ENCODE measurements at regions not wholly inside any gene's neighbourhood (a gene's known extent, or its start where the extent isn't known, plus 50 kb on each side); places are given as distances from the start of the nearest gene placed in this dataset.

DNA sequence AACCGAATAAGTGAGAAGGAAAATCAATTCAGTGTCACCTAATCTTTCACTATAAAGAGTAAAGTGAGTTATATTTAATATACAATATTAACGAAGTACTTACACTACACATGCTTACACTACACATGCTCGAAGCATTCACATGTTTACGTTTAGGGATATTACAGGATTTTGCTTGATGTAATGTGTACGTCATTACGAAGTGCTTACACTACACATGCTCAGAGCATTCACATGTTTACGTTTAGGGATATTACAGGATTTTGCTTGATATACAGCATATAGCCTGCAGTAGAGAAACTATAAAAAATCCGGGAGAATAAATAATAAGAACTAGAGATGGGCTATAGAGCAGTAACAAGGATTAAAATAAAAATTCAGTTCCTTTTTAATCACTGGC, 538.8 kb upstream of the CXADR start:
- H3K9me3 ChIP-seq, result no peaks in the 10 kb centered on the region
- H3K4me1 ChIP-seq (replicated peaks), result no peaks in the 10 kb centered on the region
- no peak for DNase-seq (ENCODE audit: low spot score)
- TF ChIP-seq, protein P1, sequence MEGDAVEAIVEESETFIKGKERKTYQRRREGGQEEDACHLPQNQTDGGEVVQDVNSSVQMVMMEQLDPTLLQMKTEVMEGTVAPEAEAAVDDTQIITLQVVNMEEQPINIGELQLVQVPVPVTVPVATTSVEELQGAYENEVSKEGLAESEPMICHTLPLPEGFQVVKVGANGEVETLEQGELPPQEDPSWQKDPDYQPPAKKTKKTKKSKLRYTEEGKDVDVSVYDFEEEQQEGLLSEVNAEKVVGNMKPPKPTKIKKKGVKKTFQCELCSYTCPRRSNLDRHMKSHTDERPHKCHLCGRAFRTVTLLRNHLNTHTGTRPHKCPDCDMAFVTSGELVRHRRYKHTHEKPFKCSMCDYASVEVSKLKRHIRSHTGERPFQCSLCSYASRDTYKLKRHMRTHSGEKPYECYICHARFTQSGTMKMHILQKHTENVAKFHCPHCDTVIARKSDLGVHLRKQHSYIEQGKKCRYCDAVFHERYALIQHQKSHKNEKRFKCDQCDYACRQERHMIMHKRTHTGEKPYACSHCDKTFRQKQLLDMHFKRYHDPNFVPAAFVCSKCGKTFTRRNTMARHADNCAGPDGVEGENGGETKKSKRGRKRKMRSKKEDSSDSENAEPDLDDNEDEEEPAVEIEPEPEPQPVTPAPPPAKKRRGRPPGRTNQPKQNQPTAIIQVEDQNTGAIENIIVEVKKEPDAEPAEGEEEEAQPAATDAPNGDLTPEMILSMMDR (IDR thresholded peaks at IDR 0.05), result no peak
- TF ChIP-seq POLR2AphosphoS5 (IDR thresholded peaks at IDR 0.05), result no peak
- no peak for TF ChIP-seq POLR2A (IDR thresholded peaks at IDR 0.05)
- H3K4me3 ChIP-seq, result no peak overlapping the region
- no peak overlapping the region for H3K27ac ChIP-seq
- intact Hi-C loops (cut with DNase I), result no loop called here
- H3K27me3 ChIP-seq (replicated peaks; ENCODE audit: insufficient read depth), result no peaks in the 10 kb centered on the region
- WGBS, result 86% methylated on average over 8 of the region's 8 CpGs
- H3K36me3 ChIP-seq, result no peaks in the 10 kb centered on the region

DNA sequence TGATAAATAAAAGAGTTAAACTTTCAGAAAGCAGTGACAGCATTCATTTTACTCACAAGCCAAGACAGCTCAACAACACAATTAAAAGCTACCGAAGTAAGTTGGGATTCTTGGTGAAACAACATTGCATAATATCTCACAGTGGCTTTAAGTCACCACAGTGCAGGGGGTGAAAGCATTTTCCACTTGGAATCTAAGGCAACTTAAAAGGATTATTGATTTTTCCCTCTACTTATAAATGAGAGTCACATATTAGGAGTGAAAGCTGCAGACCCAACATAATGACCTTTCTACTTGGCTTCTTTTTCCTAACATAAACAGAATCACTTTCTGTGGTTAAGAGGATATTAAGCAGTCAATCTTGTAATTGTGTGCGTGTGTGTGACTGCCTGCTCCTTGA, 536.6 kb upstream of the CXADR start:
- H3K9me3 ChIP-seq, result no peaks in the 10 kb centered on the region
- TF ChIP-seq POLR2A (IDR thresholded peaks at IDR 0.05), result no peak
- TF ChIP-seq POLR2AphosphoS5 (IDR thresholded peaks at IDR 0.05), result no peak
- TF ChIP-seq, protein P1 (IDR thresholded peaks at IDR 0.05), result no peak
- no peaks in the 10 kb centered on the region for H3K27me3 ChIP-seq (replicated peaks; ENCODE audit: insufficient read depth)
- H3K36me3 ChIP-seq, result no peaks in the 10 kb centered on the region
- no peak for DNase-seq (ENCODE audit: low spot score)
- intact Hi-C loops (cut with DNase I), result no loop called here
- H3K4me3 ChIP-seq, result no peak overlapping the region
- H3K4me1 ChIP-seq (replicated peaks), result no peaks in the 10 kb centered on the region
- no peak overlapping the region for H3K27ac ChIP-seq
- WGBS, result 13% methylated on average over 2 of the region's 2 CpGs

DNA sequence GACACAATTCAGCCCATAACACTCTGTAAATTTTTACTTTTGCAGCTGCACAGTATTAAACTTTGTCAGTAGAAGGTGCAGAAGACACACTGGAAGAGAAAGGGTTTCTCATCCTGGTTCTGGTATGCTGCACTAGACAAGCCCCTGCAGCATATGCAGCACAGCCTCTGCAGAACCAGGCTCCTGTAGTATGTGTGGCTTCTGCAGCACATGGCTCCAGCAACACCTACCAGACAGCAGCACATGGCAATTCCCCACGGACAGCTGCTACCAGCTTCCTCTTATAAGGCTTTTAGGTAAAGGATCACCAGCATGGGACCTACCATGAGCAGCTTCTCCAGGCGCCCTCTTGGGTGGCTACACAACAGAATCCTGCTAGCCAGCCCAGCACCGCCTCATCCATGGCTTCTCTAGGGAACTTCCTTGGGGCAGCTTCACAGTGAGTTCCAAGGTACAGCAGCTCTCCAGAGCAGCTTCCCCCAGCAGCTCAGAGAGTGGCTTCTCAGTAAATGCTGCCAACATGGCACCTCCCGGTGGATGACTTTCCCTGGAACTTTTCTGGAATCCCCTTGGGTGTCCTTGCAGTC, 534.4 kb upstream of the CXADR start:
- H3K4me3 ChIP-seq, result no peak overlapping the region

DNA sequence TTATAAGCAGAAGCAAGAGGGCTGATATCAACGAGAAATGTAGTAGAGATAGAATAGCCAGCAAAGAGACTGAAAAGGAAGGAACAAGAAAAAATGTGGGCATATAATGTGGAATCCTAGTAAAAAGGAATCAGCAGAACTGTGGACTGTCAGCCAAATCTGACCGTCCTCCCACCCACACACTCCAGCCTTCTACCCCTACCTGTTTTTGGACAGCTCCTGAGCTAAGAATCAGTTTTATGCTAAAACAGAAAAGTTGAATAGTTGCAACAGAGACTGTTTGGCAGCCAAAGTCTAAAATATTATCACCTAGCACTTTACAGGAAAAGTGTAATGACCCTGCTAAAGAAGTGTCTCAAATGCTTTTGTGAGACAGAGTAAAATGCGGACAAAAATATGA, 533.3 kb upstream of the CXADR start:
- H3K4me1 ChIP-seq (replicated peaks), result no peaks in the 10 kb centered on the region
- H3K27me3 ChIP-seq (replicated peaks; ENCODE audit: insufficient read depth), result no peaks in the 10 kb centered on the region
- 64% methylated on average over 3 of the region's 3 CpGs for WGBS
- TF ChIP-seq, protein P1 (IDR thresholded peaks at IDR 0.05), result no peak
- no peak for TF ChIP-seq POLR2AphosphoS5 (IDR thresholded peaks at IDR 0.05)
- TF ChIP-seq POLR2A (IDR thresholded peaks at IDR 0.05), result no peak
- no peak overlapping the region for H3K27ac ChIP-seq
- no peaks in the 10 kb centered on the region for H3K36me3 ChIP-seq
- no peaks in the 10 kb centered on the region for H3K9me3 ChIP-seq
- intact Hi-C loops (cut with DNase I), result no loop called here
- no peak for DNase-seq (ENCODE audit: low spot score)
- H3K4me3 ChIP-seq, result no peak overlapping the region

More for the DNA sequence above, 534.4 kb upstream of the CXADR start:
- Histone ChIP-seq H3K27ac (no peak overlapping the region), H3K9me3 (no peaks in the 10 kb centered on the region), H3K36me3 (no peaks in the 10 kb centered on the region), H3K4me1 (replicated peaks) (no peaks in the 10 kb centered on the region), H3K27me3 (replicated peaks; ENCODE audit: insufficient read depth) (no peaks in the 10 kb centered on the region)
- intact Hi-C loops (cut with DNase I), result no loop called here
- no peak for DNase-seq (ENCODE audit: low spot score)
- TF ChIP-seq POLR2A (IDR thresholded peaks at IDR 0.05), result no peak
- TF ChIP-seq, protein P1 (IDR thresholded peaks at IDR 0.05), result no peak
- TF ChIP-seq POLR2AphosphoS5 (IDR thresholded peaks at IDR 0.05), result no peak
- 97% methylated on average over 4 of the region's 4 CpGs for WGBS

DNA sequence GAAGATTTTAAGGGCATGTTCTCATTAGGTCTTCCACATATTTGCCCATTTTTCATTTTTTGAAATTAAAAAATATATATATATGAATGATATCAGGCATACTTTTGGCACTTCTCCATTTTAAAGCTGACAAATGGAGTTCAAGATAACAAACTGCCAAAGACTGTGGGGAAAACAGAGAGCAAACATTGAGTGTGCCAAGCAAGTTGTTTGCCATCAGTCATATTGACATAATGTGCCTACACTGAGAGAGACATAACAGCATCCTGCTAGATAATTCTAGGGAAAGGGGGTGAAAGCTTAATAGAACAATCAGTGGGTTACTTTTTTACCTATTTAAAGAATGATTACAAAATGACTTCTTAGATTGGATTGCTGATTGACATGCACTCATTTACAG, 529.4 kb upstream of the CXADR start:
- intact Hi-C loops (cut with DNase I), result no loop called here
- Histone ChIP-seq H3K27me3 (replicated peaks; ENCODE audit: insufficient read depth) (no peaks in the 10 kb centered on the region), H3K4me1 (replicated peaks) (no peaks in the 10 kb centered on the region), H3K9me3 (no peaks in the 10 kb centered on the region), H3K4me3 (no peak overlapping the region), H3K27ac (no peak overlapping the region), H3K36me3 (no peaks in the 10 kb centered on the region)
- DNase-seq (ENCODE audit: low spot score), result no peak
- TF ChIP-seq POLR2AphosphoS5 (IDR thresholded peaks at IDR 0.05) (no peak), POLR2A (IDR thresholded peaks at IDR 0.05) (no peak)
- TF ChIP-seq, protein P1 (IDR thresholded peaks at IDR 0.05), result no peak

Measured in prostate gland (tissue), 2 donors.